ENCODE measurements at regions not wholly inside any gene's neighbourhood (a gene's known extent, or its start where the extent isn't known, plus 50 kb on each side); places are given as distances from the start of the nearest gene placed in this dataset.

DNA sequence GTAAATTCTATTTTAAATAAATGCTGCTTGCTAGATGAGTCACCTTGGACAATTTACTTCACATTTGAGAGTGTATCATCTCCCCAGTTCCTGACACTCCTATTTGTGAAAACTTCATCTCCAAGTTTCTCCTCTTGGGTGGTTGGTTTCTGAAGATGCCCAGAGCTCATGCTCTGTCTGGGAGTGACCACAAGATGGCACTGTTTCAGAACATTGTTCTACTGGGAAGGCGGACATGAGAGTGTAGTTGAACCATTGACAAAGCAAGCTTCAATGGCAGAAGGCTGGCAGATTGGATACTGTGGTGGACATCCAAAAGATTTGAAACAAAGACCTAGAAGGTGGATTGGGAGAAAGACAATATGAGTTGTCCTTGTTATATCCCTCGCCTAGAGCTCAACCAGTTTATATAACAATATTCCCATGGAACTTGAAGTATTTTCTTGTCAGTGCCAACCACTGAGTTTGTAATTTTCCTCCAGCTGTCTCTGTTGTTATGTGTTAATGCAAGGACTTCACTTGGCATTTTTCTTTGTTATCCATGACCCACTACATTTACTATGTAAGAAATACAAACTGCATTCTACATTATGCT, 234.3 kb upstream of the ANKH start:
- Histone ChIP-seq H3K18ac (ENCODE audit: extremely low read depth, low read length) (no peak overlapping the region), H4K8ac (ENCODE audit: extremely low read depth, insufficient read depth, low read length) (no peak overlapping the region), H2AK5ac (ENCODE audit: low read depth, low read length) (no peak overlapping the region), H3K79me2 (ENCODE audit: control insufficient read depth in 1 of 2, insufficient read depth in 2 of 2, low read length in 2 of 2) (no peaks in the 10 kb centered on the region), H4K91ac (replicated peaks; ENCODE audit: insufficient read length, low read length) (no peak overlapping the region), H3K4me2 (ENCODE audit: insufficient read depth in 1 of 2, low read depth in 2 of 2, low read length in 2 of 2) (no peak overlapping the region), H4K20me1 (replicated peaks in 1 of 2; ENCODE audit: control insufficient read depth in 1 of 2, insufficient read depth in 2 of 2, low read length in 2 of 2) (no peaks in the 10 kb centered on the region), H3K4ac (replicated peaks; ENCODE audit: insufficient read length, low read depth, low read length) (no peak overlapping the region), H2BK15ac (ENCODE audit: low read length) (no peak overlapping the region), H3K14ac (ENCODE audit: insufficient read length) (no peak overlapping the region), H3K27me3 (replicated peaks in 1 of 4; ENCODE audit: control insufficient read depth in 3 of 4, extremely low read depth in 1 of 4, insufficient read depth in 3 of 4, low read length in 3 of 4) (no peaks in the 10 kb centered on the region), H3K36me3 (ENCODE audit: control insufficient read depth in 2 of 4, insufficient read depth in 4 of 4, low read length in 3 of 4) (no peaks in the 10 kb centered on the region), H3K79me1 (ENCODE audit: low read depth, low read length) (no peaks in the 10 kb centered on the region), H3K9ac (replicated peaks in 1 of 4; ENCODE audit: extremely low read depth in 1 of 4, low read depth in 3 of 4, low read length in 3 of 4) (no peak overlapping the region), H2BK5ac (ENCODE audit: low read depth, low read length) (no peak overlapping the region), H2BK120ac (replicated peaks; ENCODE audit: low read depth, low read length) (no peak overlapping the region), H2BK20ac (ENCODE audit: low read length) (no peak overlapping the region), H4K5ac (ENCODE audit: insufficient read length, low read depth, low read length) (no peak overlapping the region), H3K27ac (ENCODE audit: low read depth, low read length) (no peak overlapping the region), H3K23ac (ENCODE audit: insufficient read length) (no peak overlapping the region), H3K4me3 (ENCODE audit: extremely low read depth in 1 of 4, insufficient read depth in 2 of 4, low read depth in 3 of 4, low read length in 4 of 4) (no peak overlapping the region), H2AFZ (ENCODE audit: low read length) (no peak overlapping the region), H3K9me3 (ENCODE audit: insufficient read depth in 2 of 2, low read depth in 1 of 2, low read length in 1 of 2) (0 out of 4 replicates have a peak, but pooled peaks cover 0 to 2% of the 10 kb centered on the region in 2 experiments), H3K23me2 (ENCODE audit: low read depth, low read length) (no peaks in the 10 kb centered on the region), H2BK12ac (ENCODE audit: low read depth, low read length) (no peak overlapping the region), H3K56ac (replicated peaks; ENCODE audit: insufficient read length, low read depth, low read length) (no peak overlapping the region), H3K4me1 (replicated peaks in 1 of 4; ENCODE audit: control insufficient read depth in 3 of 4, insufficient read depth in 4 of 4, low read length in 3 of 4) (no peaks in the 10 kb centered on the region)
- DNase-seq (ENCODE audit: low read depth in 1 of 2, low spot score in 2 of 2) (peak; percentile 19 to 67), FAIRE-seq (peak; percentile 98)
- CTCF ChIA-PET (ENCODE audit: partially characterized antibody) = interaction anchor here (0.6 to 3.1 kb wide), 41 partner anchors 9 to 1062 kb away, joined by 3 to 20 read pairs (median 4); no protein-coding TSS in a partner anchor
- POLR2A ChIA-PET (ENCODE audit: partially characterized antibody) = no interaction called here
- TF ChIP-seq RAD21 (IDR thresholded peaks at IDR 0.05 in 1 of 2, conservative IDR thresholded peaks at IDR 0.05 in 1 of 2; ENCODE audit: low read depth in 2 of 2, low read length in 2 of 2) (peak; percentile 78 to 88), SP1 (IDR thresholded peaks at IDR 0.05; ENCODE audit: low read depth, low read length) (no peak), ZNF274 (IDR thresholded peaks at IDR 0.05; ENCODE audit: borderline replicate concordance, extremely low read depth, low read length) (no peak), SUZ12 (IDR thresholded peaks at IDR 0.05; ENCODE audit: low read length) (no peak), RXRA (IDR thresholded peaks at IDR 0.05; ENCODE audit: insufficient read depth, low read depth, low read length) (no peak), YY1 (IDR thresholded peaks at IDR 0.05; ENCODE audit: low read depth, low read length) (peak; percentile 72; the same call in 1 of the 2 replicates)
- TF ChIP-seq, protein P1, sequence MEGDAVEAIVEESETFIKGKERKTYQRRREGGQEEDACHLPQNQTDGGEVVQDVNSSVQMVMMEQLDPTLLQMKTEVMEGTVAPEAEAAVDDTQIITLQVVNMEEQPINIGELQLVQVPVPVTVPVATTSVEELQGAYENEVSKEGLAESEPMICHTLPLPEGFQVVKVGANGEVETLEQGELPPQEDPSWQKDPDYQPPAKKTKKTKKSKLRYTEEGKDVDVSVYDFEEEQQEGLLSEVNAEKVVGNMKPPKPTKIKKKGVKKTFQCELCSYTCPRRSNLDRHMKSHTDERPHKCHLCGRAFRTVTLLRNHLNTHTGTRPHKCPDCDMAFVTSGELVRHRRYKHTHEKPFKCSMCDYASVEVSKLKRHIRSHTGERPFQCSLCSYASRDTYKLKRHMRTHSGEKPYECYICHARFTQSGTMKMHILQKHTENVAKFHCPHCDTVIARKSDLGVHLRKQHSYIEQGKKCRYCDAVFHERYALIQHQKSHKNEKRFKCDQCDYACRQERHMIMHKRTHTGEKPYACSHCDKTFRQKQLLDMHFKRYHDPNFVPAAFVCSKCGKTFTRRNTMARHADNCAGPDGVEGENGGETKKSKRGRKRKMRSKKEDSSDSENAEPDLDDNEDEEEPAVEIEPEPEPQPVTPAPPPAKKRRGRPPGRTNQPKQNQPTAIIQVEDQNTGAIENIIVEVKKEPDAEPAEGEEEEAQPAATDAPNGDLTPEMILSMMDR (IDR thresholded peaks at IDR 0.05; ENCODE audit: control extremely low read depth in 1 of 3, insufficient read depth in 1 of 3, low read depth in 1 of 3, low read length in 3 of 3) = peak; percentile 42 to 90 (median 78)
- WGBS, 2 experiments (ENCODE audit: extremely low coverage in 1 of 2, insufficient coverage in 1 of 2, insufficient read length in 1 of 2, insufficient replicate concordance in 2 of 2, low coverage in 1 of 2, low lambda C conversion rate in 2 of 2, missing lambda C conversion rate in 1 of 2) = 27% methylated on average over 2 of the region's 2 CpGs; no CpG with 5 or more reads in 1 of the 2 experiments

All from H1 (cell line).